Fibroblast of lung (primary cell): ENCODE measurements at regions not wholly inside any gene's neighbourhood (a gene's known extent, or its start where the extent isn't known, plus 50 kb on each side); places are given as distances from the start of the nearest gene placed in this dataset.

Source experiments
- DNase-seq, 2 donors: peaks; one replicate each; pipeline versions ENCODE4 v3.0.0 to v3.0.0-alpha.2; 2010; ENCODE audit warnings: low read depth in 2 of 2
- H2AFZ ChIP-seq: 2 replicates; pipeline ENCODE4 v1.5.1; 2012; ENCODE audit warnings: low read length, control low read depth, inconsistent platforms
- H3K27ac ChIP-seq: 2 replicates; pipeline ENCODE4 v1.5.1; 2011; ENCODE audit warnings: low read length, control low read depth; ENCODE audit not compliant: insufficient read depth
- H3K27me3 ChIP-seq: 2 replicates; pipeline ENCODE4 v1.5.1; 2011; ENCODE audit warnings: mild to moderate bottlenecking, low read length; ENCODE audit not compliant: control insufficient read depth, insufficient read depth
- H3K36me3 ChIP-seq: 2 replicates; pipeline ENCODE4 v1.5.1; 2011; ENCODE audit warnings: low read length; ENCODE audit not compliant: control insufficient read depth, insufficient read depth
- H3K4me1 ChIP-seq: 2 replicates; pipeline ENCODE4 v1.5.1; 2011; ENCODE audit warnings: low read length; ENCODE audit not compliant: control insufficient read depth, insufficient read depth; ENCODE audit errors: extremely low read depth
- H3K4me2 ChIP-seq: 2 replicates; pipeline ENCODE4 v1.5.1; 2011; ENCODE audit warnings: low read length, control low read depth; ENCODE audit not compliant: insufficient read depth; ENCODE audit errors: extremely low read depth
- H3K4me3 ChIP-seq, 4 experiments: fragments of 200-600 bp in 1 of 4; sonication (generic) in 1 of 4; replicated peaks in 1 of 4; 2 replicates each; pipeline ENCODE4 v1.5.1; 2011 to 2016; ENCODE audit warnings: low read length in 4 of 4, low read depth in 3 of 4, mild to moderate bottlenecking in 3 of 4, control low read depth in 2 of 4, inconsistent platforms in 1 of 4, mixed read lengths in 1 of 4; ENCODE audit not compliant: insufficient read depth in 1 of 4; ENCODE audit errors: control extremely low read depth in 1 of 4
- H3K79me2 ChIP-seq: 2 replicates; pipeline ENCODE4 v1.5.1; 2012; ENCODE audit warnings: mild to moderate bottlenecking, low read length, inconsistent platforms; ENCODE audit not compliant: control insufficient read depth, insufficient read depth
- H3K9ac ChIP-seq: 2 replicates; pipeline ENCODE4 v1.5.1; 2011; ENCODE audit warnings: mild to moderate bottlenecking, low read length, control low read depth; ENCODE audit not compliant: insufficient read depth
- H3K9me3 ChIP-seq: 2 replicates; pipeline ENCODE4 v1.5.1; 2012; ENCODE audit warnings: low read depth, low read length; ENCODE audit not compliant: control insufficient read depth, insufficient read depth
- H4K20me1 ChIP-seq: 2 replicates; pipeline ENCODE4 v1.5.1; 2011; ENCODE audit warnings: low read length; ENCODE audit not compliant: control insufficient read depth, insufficient read depth; ENCODE audit errors: extremely low read depth
- EZH2 ChIP-seq: IDR thresholded peaks from 2 replicates; pipeline ENCODE4 v1.5.1; 2012; ENCODE audit warnings: low read length, control low read depth, mild to moderate bottlenecking; ENCODE audit errors: missing control alignments
- TF ChIP-seq, protein P1 (sequence below), 2 donors: IDR thresholded peaks in 1 of 2; conservative IDR thresholded peaks in 1 of 2; 1 replicate in 1 of 2; 2 replicates in 1 of 2; pipeline ENCODE4 v1.5.1; 2011 to 2012; ENCODE audit warnings: low read length in 2 of 2, control low read depth in 1 of 2, inconsistent platforms in 1 of 2, low read depth in 1 of 2, mild to moderate bottlenecking in 1 of 2

DNA sequence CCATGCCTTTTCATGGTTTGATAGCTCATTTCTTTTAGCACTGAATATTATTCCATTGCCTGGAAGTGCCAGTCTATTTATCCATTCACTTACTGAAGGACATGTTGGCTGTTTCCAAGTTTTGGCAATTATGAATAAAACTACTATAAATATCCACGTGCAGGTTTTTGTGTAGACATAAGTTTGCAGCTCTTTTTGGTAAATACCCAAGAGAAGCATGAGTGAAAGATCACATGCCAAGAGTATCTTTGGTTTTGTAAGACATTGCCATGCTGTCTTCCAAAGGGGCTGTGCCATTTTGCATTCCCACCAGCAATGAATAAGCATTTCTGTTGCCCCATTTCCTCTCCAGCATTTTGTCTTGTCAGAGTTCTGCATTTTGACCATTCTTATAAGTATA, 120.9 kb downstream of the MANEA start:
- Histone ChIP-seq H3K27me3 (no peaks in the 10 kb centered on the region), H3K4me2 (no peak overlapping the region), H3K36me3 (no peaks in the 10 kb centered on the region), H3K27ac (no peak overlapping the region), H3K4me1 (no peaks in the 10 kb centered on the region), H3K9ac (no peak overlapping the region), H2AFZ (no peak overlapping the region), H3K4me3 (no peak overlapping the region), H3K9me3 (no peaks in the 10 kb centered on the region), H3K79me2 (no peaks in the 10 kb centered on the region), H4K20me1 (no peaks in the 10 kb centered on the region)
- no peak for DNase-seq
- TF ChIP-seq EZH2: no peak
- TF ChIP-seq, protein P1, sequence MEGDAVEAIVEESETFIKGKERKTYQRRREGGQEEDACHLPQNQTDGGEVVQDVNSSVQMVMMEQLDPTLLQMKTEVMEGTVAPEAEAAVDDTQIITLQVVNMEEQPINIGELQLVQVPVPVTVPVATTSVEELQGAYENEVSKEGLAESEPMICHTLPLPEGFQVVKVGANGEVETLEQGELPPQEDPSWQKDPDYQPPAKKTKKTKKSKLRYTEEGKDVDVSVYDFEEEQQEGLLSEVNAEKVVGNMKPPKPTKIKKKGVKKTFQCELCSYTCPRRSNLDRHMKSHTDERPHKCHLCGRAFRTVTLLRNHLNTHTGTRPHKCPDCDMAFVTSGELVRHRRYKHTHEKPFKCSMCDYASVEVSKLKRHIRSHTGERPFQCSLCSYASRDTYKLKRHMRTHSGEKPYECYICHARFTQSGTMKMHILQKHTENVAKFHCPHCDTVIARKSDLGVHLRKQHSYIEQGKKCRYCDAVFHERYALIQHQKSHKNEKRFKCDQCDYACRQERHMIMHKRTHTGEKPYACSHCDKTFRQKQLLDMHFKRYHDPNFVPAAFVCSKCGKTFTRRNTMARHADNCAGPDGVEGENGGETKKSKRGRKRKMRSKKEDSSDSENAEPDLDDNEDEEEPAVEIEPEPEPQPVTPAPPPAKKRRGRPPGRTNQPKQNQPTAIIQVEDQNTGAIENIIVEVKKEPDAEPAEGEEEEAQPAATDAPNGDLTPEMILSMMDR (conservative IDR thresholded peaks at IDR 0.05 in 1 of 2, IDR thresholded peaks at IDR 0.05 in 1 of 2; ENCODE audit: low read depth in 1 of 2, low read length in 2 of 2): no peak

DNA sequence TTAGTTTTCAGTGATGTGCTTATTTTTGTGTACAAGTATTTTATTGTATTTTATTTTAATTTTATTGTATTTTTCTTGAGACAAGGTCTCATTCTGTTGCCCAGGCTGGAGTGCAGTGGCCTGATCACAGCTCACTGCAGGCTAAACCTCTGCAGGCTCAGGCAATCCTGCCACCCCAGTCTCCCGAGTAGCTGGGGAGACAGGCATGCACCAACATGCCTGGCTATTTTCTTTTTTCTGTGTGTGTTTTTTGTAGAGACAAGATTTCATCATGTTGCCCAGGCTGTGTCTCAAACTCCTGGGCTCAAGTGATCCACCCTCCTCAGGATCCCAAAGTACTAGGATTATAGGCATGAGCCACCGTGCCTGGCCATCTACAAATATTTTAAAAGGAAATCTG, 146.3 kb downstream of the MANEA start:
- DNase-seq: no peak
- Histone ChIP-seq H3K9ac (no peak overlapping the region), H3K79me2 (no peaks in the 10 kb centered on the region), H3K36me3 (no peaks in the 10 kb centered on the region), H3K27ac (no peak overlapping the region), H3K9me3 (no peaks in the 10 kb centered on the region), H2AFZ (no peak overlapping the region), H3K4me2 (no peak overlapping the region), H3K4me3 (no peak overlapping the region), H3K4me1 (no peaks in the 10 kb centered on the region), H4K20me1 (no peaks in the 10 kb centered on the region), H3K27me3 (no peaks in the 10 kb centered on the region)
- no peak for TF ChIP-seq EZH2
- TF ChIP-seq, protein P1 (conservative IDR thresholded peaks at IDR 0.05 in 1 of 2, IDR thresholded peaks at IDR 0.05 in 1 of 2; ENCODE audit: low read depth in 1 of 2, low read length in 2 of 2): no peak

DNA sequence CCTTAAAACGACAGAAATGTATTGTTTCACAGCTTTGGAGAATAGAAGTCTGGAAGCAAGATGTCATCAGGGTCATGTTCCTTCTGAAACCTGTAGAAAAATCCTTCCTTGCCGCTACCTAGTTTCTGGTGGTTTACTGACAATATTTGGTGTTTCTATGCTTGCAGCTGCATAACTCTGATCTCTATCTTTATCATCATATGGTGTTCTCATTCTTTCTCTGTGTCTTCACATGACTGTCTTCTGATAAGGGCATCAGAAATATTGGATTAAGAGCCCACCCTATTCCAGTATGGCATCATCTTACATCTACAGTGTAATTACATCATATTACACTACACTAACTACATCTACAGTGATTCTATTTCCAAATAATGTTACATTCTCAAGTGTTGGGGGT, 148.0 kb downstream of the MANEA start:
- no peak for TF ChIP-seq EZH2
- TF ChIP-seq, protein P1 (conservative IDR thresholded peaks at IDR 0.05 in 1 of 2, IDR thresholded peaks at IDR 0.05 in 1 of 2; ENCODE audit: low read depth in 1 of 2, low read length in 2 of 2): no peak

More for the DNA sequence above, 148.0 kb downstream of the MANEA start:
- Histone ChIP-seq H3K36me3 (no peaks in the 10 kb centered on the region), H3K4me2 (no peak overlapping the region), H3K4me1 (no peaks in the 10 kb centered on the region), H3K4me3 (no peak overlapping the region), H3K9ac (no peak overlapping the region), H3K79me2 (no peaks in the 10 kb centered on the region), H3K9me3 (no peaks in the 10 kb centered on the region), H3K27me3 (no peaks in the 10 kb centered on the region), H3K27ac (no peak overlapping the region), H4K20me1 (no peaks in the 10 kb centered on the region), H2AFZ (no peak overlapping the region)
- no peak for DNase-seq
